ENCODE measurements at regions not wholly inside any gene's neighbourhood (a gene's known extent, or its start where the extent isn't known, plus 50 kb on each side); places are given as distances from the start of the nearest gene placed in this dataset.

DNA sequence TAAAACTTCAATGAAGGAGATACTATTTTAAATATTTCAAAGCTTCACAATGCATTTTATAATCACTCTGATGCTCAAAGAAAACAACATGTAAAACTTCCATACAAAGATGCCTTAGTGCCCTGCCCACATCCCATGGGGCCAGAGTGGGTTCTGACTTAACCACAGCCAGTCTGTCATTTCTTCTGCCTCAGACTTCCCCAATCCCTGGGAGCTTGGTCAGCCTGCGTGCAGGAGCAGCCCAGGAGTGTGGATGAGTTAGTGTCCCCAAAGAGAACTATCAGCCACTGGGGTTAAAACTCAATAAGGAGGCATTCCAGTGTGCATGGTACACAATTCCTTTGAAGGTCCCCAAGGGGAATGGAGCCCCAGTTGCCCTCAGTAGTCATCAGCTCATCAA, 100.3 kb downstream of the PTCSC3 start:
- TF ChIP-seq CTCF (IDR thresholded peaks at IDR 0.05) (no peak), POLR2A (IDR thresholded peaks at IDR 0.05) (no peak)

Data from heart left ventricle (tissue), 13 donors.